GM18909 (cell line): ENCODE measurements at regions not wholly inside any gene's neighbourhood (a gene's known extent, or its start where the extent isn't known, plus 50 kb on each side); places are given as distances from the start of the nearest gene placed in this dataset.
"Not testable (repeated sequence)": the region's sequence is repeated elsewhere in the genome, so short reads cannot be mapped to it uniquely, and the experiment has no call there.

Source experiments
- ATAC-seq: cut with Tn5 transposase; IDR thresholded peaks from one replicate; pipeline ENCODE4 v1.9.1; 2021; ENCODE audit warnings: mild to moderate bottlenecking; ENCODE audit not compliant: unreplicated experiment, poor library complexity

- ATAC-seq, result no peak
These were observed 202.5 kb upstream of the RPL34 start for GRCh38 chr4:108417923-108418322.

- ATAC-seq, result no peak
These were observed 203.5 kb upstream of the RPL34 start for GRCh38 chr4:108416831-108417230.

- ATAC-seq, result no peak
These were observed 205.0 kb upstream of the RPL34 start for GRCh38 chr4:108415389-108415788.

DNA sequence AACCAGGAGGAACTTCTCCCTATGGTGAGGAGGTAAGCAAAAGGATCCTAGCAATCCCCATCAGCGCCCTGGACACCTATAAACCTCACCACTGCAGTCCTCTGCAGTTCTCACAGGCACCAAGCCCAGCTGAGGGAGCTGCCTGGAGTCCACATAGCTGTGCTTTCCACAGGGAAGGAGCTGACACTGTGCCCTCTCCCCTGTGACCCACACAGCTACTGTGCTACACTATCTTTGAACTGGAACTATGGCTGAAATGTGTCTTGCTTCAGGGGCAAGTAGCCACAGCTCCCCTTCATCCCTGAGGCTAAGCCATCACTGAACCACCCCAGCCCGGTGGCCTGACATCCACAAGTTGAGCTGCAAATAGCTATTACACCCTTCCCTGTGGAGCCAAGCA, 208.5 kb upstream of the RPL34 start:
- no peak for ATAC-seq

- ATAC-seq, result not testable (repeated sequence)
These were observed 210.7 kb upstream of the RPL34 start for GRCh38 chr4:108409691-108410090.

DNA sequence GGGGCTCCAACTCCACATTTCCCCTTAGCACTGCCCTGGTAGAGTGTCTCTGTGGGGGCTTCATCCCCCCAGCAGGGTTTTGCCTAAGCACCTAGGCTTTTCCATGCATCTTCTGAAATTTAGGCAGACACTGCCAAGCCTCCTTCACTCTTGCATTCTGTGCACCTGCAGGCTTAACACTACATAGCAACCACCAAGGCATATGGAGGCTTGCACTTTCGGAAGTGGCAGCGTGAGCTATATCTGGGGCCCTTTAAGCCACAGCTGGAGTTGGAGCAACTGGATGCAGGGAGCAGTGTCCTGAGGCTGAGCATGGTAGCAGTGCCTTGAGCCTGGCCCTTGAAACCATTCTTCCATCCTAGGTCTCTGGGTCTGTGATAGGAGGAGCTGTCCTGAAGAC, 214.8 kb upstream of the RPL34 start:
- ATAC-seq, result no peak

DNA sequence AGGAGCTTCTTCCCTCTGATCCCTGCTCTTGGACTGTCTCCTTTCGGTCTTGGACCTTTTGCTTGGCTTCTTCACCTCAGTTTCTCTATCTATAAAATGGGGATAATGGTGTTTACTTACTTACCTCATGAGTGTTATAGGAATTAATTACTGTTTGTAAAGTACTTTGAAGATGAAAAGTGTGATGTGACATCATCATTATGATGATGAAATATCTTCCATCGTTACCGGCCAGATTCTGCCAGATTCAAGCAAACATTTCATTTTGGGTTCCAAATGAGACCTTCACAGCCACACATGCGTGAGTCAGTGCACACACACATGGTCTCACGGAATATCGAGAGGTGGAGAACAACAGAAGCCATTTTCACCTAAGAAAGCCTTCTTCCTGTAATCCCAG, 220.1 kb upstream of the RPL34 start:
- no peak for ATAC-seq

GRCh38 chr4:108399610-108400265, 220.6 kb upstream of the RPL34 start:
- ATAC-seq, result no peak

DNA sequence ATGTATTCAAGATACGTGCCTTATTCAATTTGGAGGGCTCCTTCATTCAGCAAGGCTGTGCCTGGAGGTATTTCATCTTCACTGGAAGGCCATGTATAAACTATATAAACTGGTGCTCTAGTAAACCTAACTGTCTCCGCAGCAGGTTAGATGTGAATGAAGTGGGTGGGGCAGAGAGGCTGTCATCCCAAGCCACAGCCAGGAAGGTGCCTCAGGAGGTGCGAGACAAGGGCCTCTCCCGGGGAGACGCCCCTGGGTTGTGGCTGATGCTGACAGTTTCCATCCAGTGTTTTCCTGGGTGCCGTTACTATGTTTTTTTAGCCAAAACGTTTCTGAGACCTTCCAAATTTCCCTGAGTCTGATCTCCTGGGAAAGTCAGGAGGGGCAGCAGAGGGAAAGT, 221.5 kb upstream of the RPL34 start:
- no peak for ATAC-seq

DNA sequence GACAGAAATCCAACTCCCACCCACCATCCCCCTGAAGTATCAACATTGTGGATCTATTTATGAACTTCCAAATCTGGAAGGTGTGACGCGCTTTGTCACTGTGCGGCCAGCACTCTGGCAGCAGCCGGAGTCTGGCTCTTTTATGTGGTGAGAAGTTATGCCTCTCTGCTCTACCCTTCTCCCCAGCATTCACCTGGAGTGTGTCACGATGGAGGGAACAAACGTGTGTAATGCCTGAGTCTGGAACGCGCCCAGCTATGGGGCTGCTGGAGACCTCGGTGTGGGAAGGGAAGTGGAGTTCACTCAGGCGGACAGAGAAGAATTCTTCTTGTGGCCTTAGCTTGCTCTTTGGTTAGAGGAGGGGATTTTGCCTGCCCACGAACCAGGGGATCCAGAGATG, 222.1 kb upstream of the RPL34 start:
- no peak for ATAC-seq

DNA sequence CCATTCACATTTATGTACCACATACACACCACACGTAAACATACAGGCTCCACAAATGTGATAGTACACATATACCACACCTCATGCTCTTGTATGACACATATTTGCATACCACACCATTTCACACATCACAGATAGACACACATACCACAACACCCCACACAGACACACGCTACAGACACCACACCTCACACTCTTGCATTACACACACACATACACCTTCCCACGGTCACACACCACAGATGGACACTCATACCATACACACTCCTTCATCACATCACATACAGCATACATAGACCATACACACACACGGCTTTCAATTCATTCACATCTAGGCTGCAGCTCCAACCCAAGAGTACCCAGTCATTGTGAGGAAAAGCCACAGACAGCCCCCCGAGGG, 222.5 kb upstream of the RPL34 start:
- ATAC-seq, result no peak

- no peak for ATAC-seq
These were observed 223.4 kb upstream of the RPL34 start for GRCh38 chr4:108396900-108397497.

GRCh38 chr4:108395786-108396185, 224.6 kb upstream of the RPL34 start:
- ATAC-seq, result no peak

DNA sequence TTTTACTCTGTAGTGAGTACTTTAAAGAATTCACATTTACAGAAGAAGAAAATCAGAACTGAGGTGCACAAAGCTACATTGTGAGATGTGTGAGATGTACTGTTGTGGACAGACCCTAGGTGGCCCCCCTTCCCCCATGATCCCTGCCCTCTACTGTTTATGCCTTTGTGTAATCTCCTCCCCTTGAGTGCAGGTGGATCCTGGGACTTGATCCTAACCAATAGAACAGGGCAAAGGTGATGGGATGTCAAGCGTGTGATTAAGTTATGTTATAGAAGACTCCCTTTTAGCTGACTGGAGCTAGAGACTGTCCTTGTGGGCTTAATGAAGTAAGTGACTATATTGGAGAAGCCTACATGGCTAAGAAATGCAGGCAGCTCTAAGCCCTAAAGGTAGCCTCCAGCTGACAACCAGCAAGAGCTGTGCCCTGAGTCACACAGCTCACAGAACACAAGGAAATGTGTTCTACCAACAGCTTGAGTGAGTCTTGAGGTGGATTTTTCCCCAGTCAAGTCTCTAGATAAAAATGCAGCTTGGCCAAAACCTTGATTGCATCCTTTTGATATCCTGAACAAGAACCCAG, 225.2 kb upstream of the LEF1 start:
- no peak for ATAC-seq

- ATAC-seq, result no peak
These were observed 223.1 kb upstream of the LEF1 start for GRCh38 chr4:108391701-108392455.

- ATAC-seq, result no peak
These were observed 216.3 kb upstream of the LEF1 start for GRCh38 chr4:108385076-108385475.

DNA sequence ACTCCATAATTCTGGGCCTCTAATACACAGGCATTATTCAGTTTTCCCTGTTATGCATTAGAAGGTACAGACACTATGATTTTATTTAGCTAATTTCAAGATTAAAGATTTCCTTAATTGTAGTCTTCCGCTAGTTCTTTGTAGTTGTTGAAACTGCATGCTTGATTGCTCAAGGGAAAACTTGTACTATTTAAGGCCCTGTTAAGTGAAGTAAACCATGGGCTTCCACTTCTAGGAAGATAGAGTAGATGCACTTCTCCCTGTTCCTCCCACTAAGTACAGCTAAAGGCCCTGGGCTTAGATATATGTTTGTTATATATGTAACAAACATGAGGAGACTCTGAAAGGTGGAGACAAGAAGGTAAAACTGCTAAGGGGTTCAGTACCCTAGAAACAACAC, 215.8 kb upstream of the LEF1 start:
- no peak for ATAC-seq

- no peak for ATAC-seq
These were observed 214.4 kb upstream of the LEF1 start for GRCh38 chr4:108383157-108383556.

GRCh38 chr4:108382751-108383150, 214.0 kb upstream of the LEF1 start:
- no peak for ATAC-seq

DNA sequence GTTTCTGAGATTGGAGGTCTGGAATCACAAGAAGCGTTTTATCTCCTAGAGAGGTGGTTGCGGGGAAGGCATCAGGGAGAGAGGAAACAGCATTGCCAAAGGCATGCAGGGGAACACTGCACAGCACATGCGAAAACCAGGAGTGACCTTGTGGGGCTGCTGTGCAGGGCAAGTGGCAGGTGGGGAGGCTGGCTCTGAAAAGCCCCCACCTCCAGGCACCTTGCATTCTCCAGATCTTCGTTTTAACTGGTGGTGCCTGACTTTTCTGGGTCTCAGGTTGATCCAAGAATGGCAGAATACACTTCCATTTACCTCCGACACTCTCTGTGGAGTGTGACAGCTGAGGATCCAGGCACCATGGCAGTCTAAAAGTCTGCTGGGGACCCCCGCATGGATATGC, 209.4 kb upstream of the LEF1 start:
- no peak for ATAC-seq

DNA sequence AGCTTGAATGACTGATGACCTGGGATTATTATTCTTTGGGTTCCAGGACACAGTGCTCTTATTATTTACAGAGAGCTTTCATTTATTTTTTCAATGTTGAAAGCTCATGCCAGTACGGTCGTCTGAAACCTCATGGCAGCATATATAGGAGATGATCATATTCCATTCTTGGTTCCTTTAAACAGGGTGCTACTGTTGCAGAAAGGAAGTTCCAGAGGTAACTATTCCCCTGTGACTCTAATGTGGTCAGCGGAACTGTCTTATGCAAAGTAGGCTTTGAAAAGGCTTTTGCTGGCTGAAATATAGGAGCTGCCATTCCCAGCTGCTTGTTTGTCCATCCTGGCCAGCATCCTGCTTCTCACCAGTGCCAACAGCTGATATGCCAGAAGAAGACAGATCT, 208.3 kb upstream of the LEF1 start:
- no peak for ATAC-seq
